ENCODE measurements at regions not wholly inside any gene's neighbourhood (a gene's known extent, or its start where the extent isn't known, plus 50 kb on each side); places are given as distances from the start of the nearest gene placed in this dataset.

DNA sequence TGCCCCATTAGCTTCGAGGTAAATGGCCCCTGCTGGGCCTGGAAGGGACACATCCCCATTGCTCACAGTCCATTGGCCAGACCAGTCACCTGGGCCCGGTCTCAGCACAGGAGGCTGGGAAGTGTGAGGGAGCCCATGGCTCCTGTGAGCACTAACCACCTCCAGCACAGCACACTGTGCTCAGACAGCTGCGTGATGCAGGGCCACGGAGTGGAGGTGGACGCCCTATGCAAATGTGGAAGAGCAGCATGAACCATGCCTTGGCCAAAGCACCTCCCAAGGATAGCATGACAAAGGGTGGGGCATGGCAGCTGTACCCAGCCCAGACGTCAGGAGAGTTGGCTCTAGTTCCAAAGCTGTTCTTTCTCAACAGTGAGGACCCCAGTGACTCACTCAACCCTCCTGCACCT is 120.1 kb upstream of the ZMIZ1 start:
- no peaks in the 10 kb centered on the region for H3K4me1 ChIP-seq (ENCODE audit: control insufficient read depth in 1 of 2, low read depth in 2 of 2)
- TF ChIP-seq CTCF (IDR thresholded peaks at IDR 0.05), result no peak
- H3K27me3 ChIP-seq (replicated peaks; ENCODE audit: insufficient read depth), result no peaks in the 10 kb centered on the region
- no peak for DNase-seq (ENCODE audit: low spot score)
- H3K9me3 ChIP-seq, result no peaks in the 10 kb centered on the region
- no peak for ATAC-seq (ENCODE audit: insufficient number of reproducible peaks, low FRiP score, low read depth)
- no peak overlapping the region for H3K4me3 ChIP-seq
- H3K27ac ChIP-seq, result no peak overlapping the region
- no peaks in the 10 kb centered on the region for H3K36me3 ChIP-seq

GRCh38 chr10:78950656-78951587 is 117.8 kb upstream of the ZMIZ1 start:
- no peaks in the 10 kb centered on the region for H3K4me1 ChIP-seq (ENCODE audit: control insufficient read depth in 1 of 2, low read depth in 2 of 2)
- DNase-seq (ENCODE audit: low spot score) (no peak), ATAC-seq (ENCODE audit: insufficient number of reproducible peaks, low FRiP score, low read depth) (no peak)
- no peaks in the 10 kb centered on the region for H3K27me3 ChIP-seq (replicated peaks; ENCODE audit: insufficient read depth)
- no peak overlapping the region for H3K4me3 ChIP-seq
- H3K36me3 ChIP-seq, result no peaks in the 10 kb centered on the region
- H3K9me3 ChIP-seq, result no peaks in the 10 kb centered on the region
- no peak overlapping the region for H3K27ac ChIP-seq
- TF ChIP-seq CTCF (IDR thresholded peaks at IDR 0.05), result no peak

DNA sequence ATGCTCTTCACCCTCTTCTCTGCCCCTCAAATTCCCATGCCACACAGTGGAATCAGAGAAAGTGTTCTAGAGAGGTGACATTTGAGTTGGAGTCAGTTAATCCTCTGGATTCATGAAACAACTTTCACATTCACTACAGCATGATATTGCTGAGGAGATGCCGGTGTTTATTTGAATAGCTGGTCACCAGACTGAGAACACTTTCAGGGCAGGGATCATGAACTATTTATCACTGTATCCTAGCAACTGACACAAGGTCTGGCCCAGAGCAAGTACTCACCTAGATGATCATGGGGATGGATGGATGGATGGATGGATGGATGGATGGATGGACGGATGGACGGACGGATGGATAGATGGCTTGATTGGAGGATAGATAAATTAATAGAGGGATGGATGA is 116.7 kb upstream of the ZMIZ1 start:
- H3K27me3 ChIP-seq (replicated peaks; ENCODE audit: insufficient read depth), result no peaks in the 10 kb centered on the region
- ATAC-seq (ENCODE audit: insufficient number of reproducible peaks, low FRiP score, low read depth), result no peak
- TF ChIP-seq CTCF (IDR thresholded peaks at IDR 0.05), result no peak
- no peaks in the 10 kb centered on the region for H3K4me1 ChIP-seq (ENCODE audit: control insufficient read depth in 1 of 2, low read depth in 2 of 2)
- no peak overlapping the region for H3K27ac ChIP-seq
- H3K9me3 ChIP-seq, result no peaks in the 10 kb centered on the region
- no peaks in the 10 kb centered on the region for H3K36me3 ChIP-seq
- no peak for DNase-seq (ENCODE audit: low spot score)
- H3K4me3 ChIP-seq, result no peak overlapping the region

DNA sequence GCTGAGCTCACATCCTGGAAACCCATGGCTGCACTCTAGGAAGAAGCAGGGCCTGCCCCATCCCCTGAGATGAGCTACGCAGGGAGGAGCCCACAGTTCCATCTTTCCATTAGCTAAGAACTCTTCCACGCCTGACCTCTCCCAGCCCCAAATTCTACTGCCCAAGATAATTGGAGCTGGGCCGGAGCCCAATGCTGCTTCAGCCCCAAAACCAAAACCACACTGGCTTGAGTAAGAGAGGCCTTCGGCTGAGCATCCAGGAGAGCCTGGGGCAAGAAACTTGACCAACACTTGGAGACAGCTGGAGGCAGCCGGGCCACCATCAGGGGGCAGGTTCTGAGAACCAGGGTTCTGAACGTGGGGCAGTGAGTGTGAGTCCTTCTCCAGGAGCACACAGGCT is 116.1 kb upstream of the ZMIZ1 start:
- no peak for TF ChIP-seq CTCF (IDR thresholded peaks at IDR 0.05)
- no peak overlapping the region for H3K4me3 ChIP-seq
- no peak for ATAC-seq (ENCODE audit: insufficient number of reproducible peaks, low FRiP score, low read depth)
- no peaks in the 10 kb centered on the region for H3K36me3 ChIP-seq
- DNase-seq (ENCODE audit: low spot score), result no peak
- H3K27ac ChIP-seq, result no peak overlapping the region
- no peaks in the 10 kb centered on the region for H3K27me3 ChIP-seq (replicated peaks; ENCODE audit: insufficient read depth)
- H3K4me1 ChIP-seq (ENCODE audit: control insufficient read depth in 1 of 2, low read depth in 2 of 2), result no peaks in the 10 kb centered on the region
- H3K9me3 ChIP-seq, result no peaks in the 10 kb centered on the region

- no peak for TF ChIP-seq CTCF (IDR thresholded peaks at IDR 0.05)
- DNase-seq (ENCODE audit: low spot score) (no peak), ATAC-seq (ENCODE audit: insufficient number of reproducible peaks, low FRiP score, low read depth) (no peak)
- Histone ChIP-seq H3K4me3 (no peak overlapping the region), H3K27ac (no peak overlapping the region), H3K9me3 (no peaks in the 10 kb centered on the region), H3K36me3 (no peaks in the 10 kb centered on the region), H3K27me3 (replicated peaks; ENCODE audit: insufficient read depth) (no peaks in the 10 kb centered on the region), H3K4me1 (ENCODE audit: control insufficient read depth in 1 of 2, low read depth in 2 of 2) (no peaks in the 10 kb centered on the region)
Measured at GRCh38 chr10:78953113-78953798, 115.5 kb upstream of the ZMIZ1 start.

Data from thoracic aorta (tissue), 2 donors.